Dermis microvascular lymphatic vessel endothelial cell (primary cell): ENCODE measurements at regions not wholly inside any gene's neighbourhood (a gene's known extent, or its start where the extent isn't known, plus 50 kb on each side); places are given as distances from the start of the nearest gene placed in this dataset.

Experiments
- DNase-seq, 2 donors: peaks; one replicate each; pipeline versions ENCODE4 v3.0.0 to v3.0.0-alpha.2; 2010; ENCODE audit warnings: low read depth in 2 of 2

- DNase-seq, result no peak
These were observed 154.0 kb downstream of the IRF8 start for GRCh38 chr16:86052926-86053325.

- no peak for DNase-seq
These were observed 160.6 kb downstream of the IRF8 start for GRCh38 chr16:86059253-86060171.

GRCh38 chr16:86060381-86061317, 161.7 kb downstream of the IRF8 start:
- DNase-seq, result no peak

- no peak for DNase-seq
These were observed 162.3 kb downstream of the IRF8 start for GRCh38 chr16:86061318-86061695.

- DNase-seq, result no peak
These were observed 162.8 kb downstream of the IRF8 start for GRCh38 chr16:86061721-86062120.

- no peak for DNase-seq
These were observed 163.5 kb downstream of the IRF8 start for GRCh38 chr16:86062271-86062965.

- DNase-seq, result no peak
These were observed 164.9 kb downstream of the IRF8 start for GRCh38 chr16:86063760-86064405.

GRCh38 chr16:86064431-86065250, 165.7 kb downstream of the IRF8 start:
- no peak for DNase-seq

- DNase-seq, result no peak
These were observed 166.7 kb downstream of the IRF8 start for GRCh38 chr16:86065711-86066110.

GRCh38 chr16:86066811-86067210, 167.8 kb downstream of the IRF8 start:
- DNase-seq, result no peak

GRCh38 chr16:86067516-86067915, 168.6 kb downstream of the IRF8 start:
- no peak for DNase-seq

GRCh38 chr16:86067936-86068335, 169.0 kb downstream of the IRF8 start:
- no peak for DNase-seq

- DNase-seq, result no peak
These were observed 169.8 kb downstream of the IRF8 start for GRCh38 chr16:86068722-86069121.

- DNase-seq, result peak in 1 of 2 donors; percentile 21
These were observed 170.9 kb downstream of the IRF8 start for GRCh38 chr16:86069736-86070298.

GRCh38 chr16:86070484-86070883, 171.5 kb downstream of the IRF8 start:
- DNase-seq, result no peak

GRCh38 chr16:86070971-86071370, 172.0 kb downstream of the IRF8 start:
- no peak for DNase-seq

- no peak for DNase-seq
These were observed 172.8 kb downstream of the IRF8 start for GRCh38 chr16:86071611-86072240.

GRCh38 chr16:86072328-86073102, 173.6 kb downstream of the IRF8 start:
- DNase-seq, result peak; percentile 50 to 72
